ENCODE measurements at regions not wholly inside any gene's neighbourhood (a gene's known extent, or its start where the extent isn't known, plus 50 kb on each side); places are given as distances from the start of the nearest gene placed in this dataset.
"Not testable (repeated sequence)": the region's sequence is repeated elsewhere in the genome, so short reads cannot be mapped to it uniquely, and the experiment has no call there.

- Histone ChIP-seq H3K9me3 (replicated peaks) (no peaks in the 10 kb centered on the region), H3K4me1 (no peaks in the 10 kb centered on the region), H3K27ac (replicated peaks) (no peak overlapping the region), H3K36me3 (no peaks in the 10 kb centered on the region), H3K27me3 (ENCODE audit: low read depth) (no peaks in the 10 kb centered on the region), H3K4me3 (no peak overlapping the region)
- TF ChIP-seq CTCF (IDR thresholded peaks at IDR 0.05; ENCODE audit: borderline replicate concordance), result no peak
- no peak for DNase-seq
- intact Hi-C loops (cut with micrococcal nuclease), result no loop called here
These were observed 180.6 kb downstream of the MC4R start for GRCh38 chr18:60191926-60192325.

- intact Hi-C loops (cut with micrococcal nuclease), result no loop called here
- Histone ChIP-seq H3K27ac (replicated peaks) (no peak overlapping the region), H3K27me3 (ENCODE audit: low read depth) (no peaks in the 10 kb centered on the region), H3K4me1 (no peaks in the 10 kb centered on the region), H3K36me3 (no peaks in the 10 kb centered on the region), H3K9me3 (replicated peaks) (no peaks in the 10 kb centered on the region), H3K4me3 (no peak overlapping the region)
- no peak for TF ChIP-seq CTCF (IDR thresholded peaks at IDR 0.05; ENCODE audit: borderline replicate concordance)
- DNase-seq, result no peak
These were observed 182.7 kb downstream of the MC4R start for GRCh38 chr18:60189856-60190255.

- Histone ChIP-seq H3K27me3 (ENCODE audit: low read depth) (no peaks in the 10 kb centered on the region), H3K4me1 (no peaks in the 10 kb centered on the region), H3K36me3 (no peaks in the 10 kb centered on the region), H3K27ac (replicated peaks) (no peak overlapping the region), H3K4me3 (no peak overlapping the region), H3K9me3 (replicated peaks) (no peaks in the 10 kb centered on the region)
- DNase-seq, result no peak
- intact Hi-C loops (cut with micrococcal nuclease), result no loop called here
- no peak for TF ChIP-seq CTCF (IDR thresholded peaks at IDR 0.05; ENCODE audit: borderline replicate concordance)
These were observed 183.6 kb downstream of the MC4R start for GRCh38 chr18:60188958-60189357.

- H3K27me3 ChIP-seq (ENCODE audit: low read depth), result no peaks in the 10 kb centered on the region
- peaks cover 5% of the 10 kb centered on the region for H3K9me3 ChIP-seq (replicated peaks)
- H3K27ac ChIP-seq (replicated peaks), result no peak overlapping the region
- no peak for DNase-seq
- TF ChIP-seq CTCF (IDR thresholded peaks at IDR 0.05; ENCODE audit: borderline replicate concordance), result no peak
- no peak overlapping the region for H3K4me3 ChIP-seq
- intact Hi-C loops (cut with micrococcal nuclease), result no loop called here
- H3K4me1 ChIP-seq, result no peaks in the 10 kb centered on the region
- H3K36me3 ChIP-seq, result no peaks in the 10 kb centered on the region
These were observed 190.4 kb downstream of the MC4R start for GRCh38 chr18:60182223-60182622.

GRCh38 chr18:60180671-60181070 lies 191.9 kb downstream of the MC4R start:
- intact Hi-C loops (cut with micrococcal nuclease), result no loop called here
- no peak for DNase-seq
- no peaks in the 10 kb centered on the region for H3K36me3 ChIP-seq
- H3K27me3 ChIP-seq (ENCODE audit: low read depth), result no peaks in the 10 kb centered on the region
- no peaks in the 10 kb centered on the region for H3K4me1 ChIP-seq
- no peak overlapping the region for H3K27ac ChIP-seq (replicated peaks)
- H3K4me3 ChIP-seq, result no peak overlapping the region
- no peak for TF ChIP-seq CTCF (IDR thresholded peaks at IDR 0.05; ENCODE audit: borderline replicate concordance)
- H3K9me3 ChIP-seq (replicated peaks), result peaks cover 5% of the 10 kb centered on the region

- DNase-seq; H3K27ac ChIP-seq (replicated peaks); H3K36me3 ChIP-seq; H3K4me1 ChIP-seq; H3K4me3 ChIP-seq; H3K9me3 ChIP-seq (replicated peaks); intact Hi-C loops (cut with micrococcal nuclease); H3K27me3 ChIP-seq (ENCODE audit: low read depth): not testable (repeated sequence)
These were observed 194.4 kb downstream of the MC4R start for GRCh38 chr18:60178224-60178623.

Measured in left ventricle myocardium inferior (tissue), 1 donor.